ENCODE measurements at regions not wholly inside any gene's neighbourhood (a gene's known extent, or its start where the extent isn't known, plus 50 kb on each side); places are given as distances from the start of the nearest gene placed in this dataset.

DNA sequence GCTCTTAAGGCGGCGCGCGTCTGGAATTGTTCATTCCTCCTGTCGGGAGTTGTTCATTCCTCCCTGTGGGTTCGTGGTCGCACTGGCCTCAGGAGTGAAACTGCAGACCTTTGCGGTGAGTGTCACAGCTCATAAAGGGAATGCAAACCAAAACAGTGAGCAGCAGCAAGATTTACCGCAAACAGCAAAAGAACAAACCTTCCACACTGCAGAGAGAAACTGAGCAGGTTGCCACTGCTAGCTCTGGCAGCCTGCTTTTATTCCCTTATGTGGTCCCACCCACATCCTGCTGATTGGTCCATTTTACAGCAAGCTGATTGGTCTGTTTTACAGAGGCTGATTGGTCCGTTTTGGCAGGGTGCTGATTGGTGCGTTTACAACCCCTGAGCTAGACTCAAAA is 1365.3 kb upstream of the WWC1 start:
- TF ChIP-seq POLR2AphosphoS5 (IDR thresholded peaks at IDR 0.05; ENCODE audit: borderline replicate concordance, low read depth, low read length) (no peak), EZH2 (IDR thresholded peaks at IDR 0.05) (no peak)
